ENCODE measurements at regions not wholly inside any gene's neighbourhood (a gene's known extent, or its start where the extent isn't known, plus 50 kb on each side); places are given as distances from the start of the nearest gene placed in this dataset.
"Not testable (repeated sequence)": the region's sequence is repeated elsewhere in the genome, so short reads cannot be mapped to it uniquely, and the experiment has no call there.

- DNase-seq, result no peak
Measured at GRCh38 chr11:98277251-98277912, 743.4 kb upstream of the CNTN5 start.

GRCh38 chr11:98289617-98290263, 731.0 kb upstream of the CNTN5 start:
- no peak for DNase-seq

GRCh38 chr11:98296091-98296880, 724.5 kb upstream of the CNTN5 start:
- DNase-seq, result no peak

GRCh38 chr11:98300719-98301118, 720.0 kb upstream of the CNTN5 start:
- DNase-seq, result no peak

GRCh38 chr11:98307827-98308491, 712.8 kb upstream of the CNTN5 start:
- DNase-seq, result no peak

- not testable (repeated sequence) for DNase-seq
Measured at GRCh38 chr11:98330306-98330705, 690.4 kb upstream of the CNTN5 start.

GRCh38 chr11:98358551-98358950, 662.2 kb upstream of the CNTN5 start:
- no peak for DNase-seq

- DNase-seq, result no peak
Measured at GRCh38 chr11:98365190-98365589, 655.6 kb upstream of the CNTN5 start.

GRCh38 chr11:98365941-98366340, 654.8 kb upstream of the CNTN5 start:
- no peak for DNase-seq

GRCh38 chr11:98390391-98390790, 630.4 kb upstream of the CNTN5 start:
- DNase-seq, result no peak

GRCh38 chr11:98394500-98394899, 626.2 kb upstream of the CNTN5 start:
- DNase-seq, result not testable (repeated sequence)

- no peak for DNase-seq
Measured at GRCh38 chr11:98398508-98398907, 622.2 kb upstream of the CNTN5 start.

GRCh38 chr11:98409069-98409468, 611.7 kb upstream of the CNTN5 start:
- DNase-seq, result no peak

- no peak for DNase-seq
Measured at GRCh38 chr11:98411777-98412176, 609.0 kb upstream of the CNTN5 start.

GRCh38 chr11:98417256-98417755, 603.4 kb upstream of the CNTN5 start:
- no peak for DNase-seq

- no peak for DNase-seq
Measured at GRCh38 chr11:98423933-98424332, 596.8 kb upstream of the CNTN5 start.

- not testable (repeated sequence) for DNase-seq
Measured at GRCh38 chr11:98424773-98425172, 596.0 kb upstream of the CNTN5 start.

- no peak for DNase-seq
Measured at GRCh38 chr11:98431463-98432359, 589.0 kb upstream of the CNTN5 start.

- DNase-seq, result no peak
Measured at GRCh38 chr11:98434296-98434695, 586.5 kb upstream of the CNTN5 start.

- no peak for DNase-seq
Measured at GRCh38 chr11:98453378-98453777, 567.4 kb upstream of the CNTN5 start.

GRCh38 chr11:98455500-98456307, 565.0 kb upstream of the CNTN5 start:
- no peak for DNase-seq
